ENCODE measurements at regions not wholly inside any gene's neighbourhood (a gene's known extent, or its start where the extent isn't known, plus 50 kb on each side); places are given as distances from the start of the nearest gene placed in this dataset.

- H3K4me2 ChIP-seq = no peak overlapping the region
- no peaks in the 10 kb centered on the region for H3F3A ChIP-seq (ENCODE audit: insufficient read depth, low read depth)
- intact Hi-C loops (cut with micrococcal nuclease; ENCODE audit: unreplicated experiment) = no loop called here
- DNase-seq = no peak
- H3K36me3 ChIP-seq (ENCODE audit: low read depth) = no peaks in the 10 kb centered on the region
- H3K27me3 ChIP-seq (ENCODE audit: insufficient read depth, low read depth) = no peaks in the 10 kb centered on the region; the same call in 1 of the 2 replicates
- no TSS peak for BruUV-seq (replicated peaks)
- H3K4me1 ChIP-seq (replicated peaks; ENCODE audit: insufficient read depth) = no peaks in the 10 kb centered on the region
- H4K20me1 ChIP-seq (ENCODE audit: insufficient read depth) = no peaks in the 10 kb centered on the region
- no peak overlapping the region for H3K4me3 ChIP-seq
- no peak overlapping the region for H2AFZ ChIP-seq
- TF ChIP-seq EZH2 (IDR thresholded peaks at IDR 0.05; ENCODE audit: low read depth) = no peak
- no peak for TF ChIP-seq CTCF (conservative IDR thresholded peaks at IDR 0.05)
- H3K27ac ChIP-seq = no peak overlapping the region
- ChIA-PET CTCF (no interaction called here), POLR2A (ENCODE audit: unreplicated experiment) (no interaction called here)
- H3K9me2 ChIP-seq (ENCODE audit: insufficient read depth) = no peaks in the 10 kb centered on the region
- no peaks in the 10 kb centered on the region for H3K9me3 ChIP-seq (ENCODE audit: insufficient read depth, low read depth)
- no peaks in the 10 kb centered on the region for H3K79me2 ChIP-seq (ENCODE audit: low read depth)
Measured at GRCh38 chr10:81009296-81009695, 471.6 kb downstream of the SH2D4B start.

DNA sequence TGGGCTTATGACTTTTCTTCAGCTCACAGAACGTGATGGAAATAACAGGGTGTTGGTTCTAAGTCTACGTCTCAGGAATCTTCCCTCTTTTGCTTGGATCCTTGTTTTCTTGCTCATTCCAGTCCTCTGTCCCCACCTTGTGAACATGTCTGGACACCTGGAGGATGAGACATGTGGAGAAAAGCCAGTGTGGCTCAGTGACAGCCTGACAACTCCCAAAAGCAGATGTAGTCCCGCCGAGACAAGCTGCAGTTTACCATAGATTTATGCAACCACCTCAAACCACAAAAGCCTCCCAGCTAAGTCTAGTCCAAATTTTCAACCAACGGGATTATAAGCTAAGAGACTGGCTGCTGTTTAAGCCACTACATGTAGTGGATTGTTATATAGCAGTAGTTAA is 476.1 kb downstream of the SH2D4B start:
- Histone ChIP-seq H3K27ac (no peak overlapping the region), H3K4me1 (replicated peaks; ENCODE audit: insufficient read depth) (no peaks in the 10 kb centered on the region), H2AFZ (no peak overlapping the region), H3K36me3 (ENCODE audit: low read depth) (no peaks in the 10 kb centered on the region), H3K4me2 (no peak overlapping the region), H4K20me1 (ENCODE audit: insufficient read depth) (no peaks in the 10 kb centered on the region), H3K4me3 (no peak overlapping the region), H3F3A (ENCODE audit: insufficient read depth, low read depth) (no peaks in the 10 kb centered on the region), H3K9me2 (ENCODE audit: insufficient read depth) (no peaks in the 10 kb centered on the region), H3K79me2 (ENCODE audit: low read depth) (no peaks in the 10 kb centered on the region), H3K27me3 (ENCODE audit: insufficient read depth, low read depth) (no peaks in the 10 kb centered on the region; the same call in 1 of the 2 replicates), H3K9me3 (ENCODE audit: insufficient read depth, low read depth) (no peaks in the 10 kb centered on the region)
- no peak for DNase-seq
- POLR2A ChIA-PET (ENCODE audit: unreplicated experiment) = no interaction called here
- BruUV-seq (replicated peaks) = no TSS peak
- CTCF ChIA-PET = no interaction called here
- intact Hi-C loops (cut with micrococcal nuclease; ENCODE audit: unreplicated experiment) = no loop called here
- TF ChIP-seq CTCF (conservative IDR thresholded peaks at IDR 0.05) = no peak
- no peak for TF ChIP-seq EZH2 (IDR thresholded peaks at IDR 0.05; ENCODE audit: low read depth)

GRCh38 chr10:81019029-81019890 is 481.6 kb downstream of the SH2D4B start:
- Histone ChIP-seq H3F3A (ENCODE audit: insufficient read depth, low read depth) (no peaks in the 10 kb centered on the region), H3K27me3 (ENCODE audit: insufficient read depth, low read depth) (no peaks in the 10 kb centered on the region), H3K27ac (no peak overlapping the region), H3K9me3 (ENCODE audit: insufficient read depth, low read depth) (no peaks in the 10 kb centered on the region), H2AFZ (no peak overlapping the region), H3K4me3 (no peak overlapping the region), H3K79me2 (ENCODE audit: low read depth) (no peaks in the 10 kb centered on the region), H4K20me1 (ENCODE audit: insufficient read depth) (no peaks in the 10 kb centered on the region), H3K36me3 (ENCODE audit: low read depth) (no peaks in the 10 kb centered on the region), H3K9me2 (ENCODE audit: insufficient read depth) (no peaks in the 10 kb centered on the region), H3K4me1 (replicated peaks; ENCODE audit: insufficient read depth) (no peaks in the 10 kb centered on the region), H3K4me2 (0 out of 2 replicates have a peak overlapping the region, but pooled peaks have one; percentile 11)
- intact Hi-C loops (cut with micrococcal nuclease; ENCODE audit: unreplicated experiment) = loop anchor here (2.0 to 5.0 kb wide), 2 partner anchors 357 to 636 kb away; no protein-coding TSS in a partner anchor
- POLR2A ChIA-PET (ENCODE audit: unreplicated experiment) = no interaction called here
- BruUV-seq (replicated peaks) = no TSS peak
- CTCF ChIA-PET = interaction anchor here (0.6 to 0.7 kb wide), 3 partner anchors 13 to 356 kb away, joined by 3 to 6 read pairs (median 4); no protein-coding TSS in a partner anchor
- no peak for TF ChIP-seq EZH2 (IDR thresholded peaks at IDR 0.05; ENCODE audit: low read depth)
- TF ChIP-seq CTCF (conservative IDR thresholded peaks at IDR 0.05) = peak; percentile 81
- peak in 1 of 2 experiments; percentile 11 for DNase-seq
